GM18870 (cell line): ENCODE measurements at regions not wholly inside any gene's neighbourhood (a gene's known extent, or its start where the extent isn't known, plus 50 kb on each side); places are given as distances from the start of the nearest gene placed in this dataset.
"Not testable (repeated sequence)": the region's sequence is repeated elsewhere in the genome, so short reads cannot be mapped to it uniquely, and the experiment has no call there.

Source experiments
- ATAC-seq: cut with Tn5 transposase; IDR thresholded peaks from one replicate; pipeline ENCODE4 v1.9.1; 2021; ENCODE audit warnings: moderate library complexity; ENCODE audit not compliant: unreplicated experiment

DNA sequence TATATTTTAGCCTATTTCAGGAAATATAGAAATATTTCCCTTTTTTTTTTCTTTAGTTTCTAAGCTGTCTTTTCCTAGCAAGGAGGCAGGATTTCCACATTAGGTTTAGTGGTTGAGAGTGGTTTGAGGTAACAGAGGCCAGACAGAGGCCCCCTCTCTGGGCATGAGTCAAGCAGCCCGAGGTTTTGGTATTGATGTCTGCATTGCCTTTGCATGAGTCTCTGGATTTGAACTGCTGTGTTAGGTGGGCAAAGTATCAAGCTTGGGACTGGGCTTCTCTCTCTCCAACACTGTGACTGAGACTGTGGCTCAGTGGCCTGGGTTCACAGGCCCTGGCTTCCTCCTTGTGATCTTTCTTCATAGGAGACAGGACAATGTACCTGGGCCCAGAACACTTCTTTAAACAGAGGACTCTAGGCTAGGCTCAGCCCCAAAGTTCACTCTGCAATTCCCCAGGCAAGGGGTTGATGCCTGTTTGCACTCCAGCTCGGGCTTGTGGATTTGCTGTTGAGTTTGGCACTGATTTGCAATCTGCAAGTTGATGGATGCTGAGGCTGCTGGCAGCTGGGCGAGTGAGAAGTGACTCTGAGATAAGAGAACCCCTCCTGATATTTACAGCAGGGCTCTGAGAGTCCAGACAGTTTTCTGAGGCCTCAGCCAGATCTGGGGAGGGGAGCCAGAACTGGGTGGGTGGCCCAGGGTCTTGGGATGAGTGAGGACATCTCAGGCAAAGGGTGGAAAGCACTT is 271.2 kb downstream of the EN1 start:
- no peak for ATAC-seq

GRCh38 chr2:118572380-118572779 is 275.1 kb downstream of the EN1 start:
- not testable (repeated sequence) for ATAC-seq

- no peak for ATAC-seq
These were observed 277.4 kb downstream of the EN1 start for GRCh38 chr2:118569876-118570535.

DNA sequence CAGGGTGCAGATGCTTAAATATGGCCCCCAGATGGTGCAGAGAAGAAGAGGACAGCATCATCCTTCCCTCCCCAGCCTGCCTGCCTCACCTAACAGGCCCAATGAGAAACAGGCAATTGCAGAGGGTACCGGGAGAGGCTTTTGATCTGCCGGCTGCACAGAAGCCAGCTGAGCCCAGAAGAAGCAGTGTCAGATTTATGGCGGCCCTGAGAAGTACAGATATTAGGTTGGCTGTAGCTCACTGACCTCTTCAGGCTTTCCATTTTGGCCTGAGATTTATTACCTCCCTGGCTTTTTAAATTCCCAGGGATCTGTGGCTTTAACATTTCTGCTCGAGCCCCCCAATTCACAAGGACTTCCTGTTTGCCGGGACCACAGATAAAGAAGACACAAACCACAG is 278.7 kb downstream of the EN1 start:
- no peak for ATAC-seq

DNA sequence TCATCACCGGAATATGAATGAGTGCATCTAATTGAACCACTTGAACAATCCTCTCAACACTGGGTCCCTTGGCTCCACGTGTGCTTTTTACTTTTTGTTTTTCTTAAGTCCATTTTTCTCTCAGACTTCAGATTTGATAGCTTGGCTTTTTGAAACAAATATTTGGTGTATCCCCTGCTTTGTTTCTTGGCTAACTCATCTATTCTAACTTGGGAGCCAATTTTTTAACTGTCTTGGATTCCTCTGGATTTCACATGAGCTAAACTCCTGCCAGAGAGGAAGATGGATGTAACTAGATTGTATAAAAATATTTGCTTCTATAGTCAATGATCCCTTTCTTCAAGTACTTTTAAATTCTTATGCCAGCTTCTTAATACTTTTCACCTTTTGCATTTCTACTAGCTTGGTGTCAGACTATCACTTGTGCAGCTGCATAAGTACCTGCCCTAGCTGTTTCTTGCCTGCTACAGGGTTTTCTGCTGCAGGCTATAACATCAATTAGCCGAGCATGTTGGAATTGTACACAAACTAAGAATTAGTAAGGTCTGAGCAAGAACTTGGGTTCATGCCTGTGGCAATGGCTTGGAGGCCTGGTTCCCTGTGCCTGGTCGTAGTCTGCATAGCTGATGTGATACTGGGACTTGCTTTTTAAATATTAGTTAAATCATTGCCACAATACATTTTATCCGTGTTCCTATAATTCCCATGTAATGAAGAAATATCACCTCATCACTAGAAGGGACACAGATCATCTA is 281.5 kb downstream of the EN1 start:
- no peak for ATAC-seq

- no peak for ATAC-seq
These were observed 282.1 kb downstream of the EN1 start for GRCh38 chr2:118565301-118565700.

GRCh38 chr2:118562144-118562543 is 285.3 kb downstream of the EN1 start:
- ATAC-seq: no peak

DNA sequence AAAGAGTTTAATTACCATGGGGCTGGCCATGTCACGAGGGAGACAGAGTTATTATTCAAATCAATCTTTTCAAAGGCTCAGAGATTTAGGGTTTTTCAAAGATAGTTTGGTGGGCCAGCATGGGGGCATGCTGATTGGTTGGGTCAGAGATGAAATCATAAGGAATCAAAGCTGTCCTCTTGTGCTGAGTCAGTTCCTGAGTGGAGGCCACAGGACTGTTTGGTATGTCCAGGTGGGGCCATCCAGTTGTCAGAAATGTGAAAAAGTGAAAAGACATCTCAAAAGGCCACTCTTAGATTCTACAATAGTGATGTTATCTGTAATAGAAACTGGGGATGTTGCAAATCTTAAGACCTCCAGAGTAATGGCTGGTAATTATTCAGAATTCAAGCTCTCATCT is 288.6 kb downstream of the EN1 start:
- no peak for ATAC-seq

DNA sequence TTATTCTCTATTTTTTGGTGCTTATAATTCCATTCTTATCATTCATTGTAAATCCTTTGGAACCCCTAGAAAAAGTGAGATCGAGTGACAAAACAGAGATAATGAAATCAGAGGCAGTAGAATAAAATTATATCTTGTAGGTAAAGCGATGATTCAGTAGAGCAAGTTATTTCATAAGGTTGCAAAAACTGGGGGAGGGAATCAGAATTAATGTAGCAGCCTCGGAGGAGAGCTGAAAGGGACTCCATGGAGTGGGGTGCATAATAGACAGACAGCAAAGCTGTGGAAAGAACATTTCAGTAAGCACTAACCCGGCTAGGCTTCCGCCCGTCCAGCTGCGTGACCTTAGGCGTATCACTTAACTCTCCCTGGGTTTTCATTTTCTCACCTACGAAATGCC is 289.7 kb downstream of the EN1 start:
- no peak for ATAC-seq

- ATAC-seq: no peak
These were observed 290.4 kb downstream of the EN1 start for GRCh38 chr2:118557016-118557415.

GRCh38 chr2:118554616-118555015 is 292.8 kb downstream of the EN1 start:
- ATAC-seq: no peak

DNA sequence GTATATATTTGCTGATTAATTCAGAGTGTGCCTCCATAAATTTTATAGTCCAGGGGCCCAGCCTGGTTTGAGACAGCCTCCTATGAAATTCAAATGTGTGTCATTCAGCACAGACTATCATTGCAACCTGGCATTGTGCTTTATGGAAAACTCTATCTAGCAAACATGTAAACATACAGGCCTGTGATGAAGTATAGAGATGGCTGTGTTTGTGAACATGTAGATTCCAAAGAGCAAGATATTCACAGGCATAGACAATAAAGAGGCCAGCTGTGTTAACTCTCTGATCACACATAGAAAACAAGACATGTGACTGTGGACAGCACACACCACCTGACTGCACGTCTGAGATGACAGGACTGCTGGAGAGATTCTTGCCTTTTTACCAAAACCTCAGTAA is 297.9 kb downstream of the EN1 start:
- ATAC-seq: no peak

DNA sequence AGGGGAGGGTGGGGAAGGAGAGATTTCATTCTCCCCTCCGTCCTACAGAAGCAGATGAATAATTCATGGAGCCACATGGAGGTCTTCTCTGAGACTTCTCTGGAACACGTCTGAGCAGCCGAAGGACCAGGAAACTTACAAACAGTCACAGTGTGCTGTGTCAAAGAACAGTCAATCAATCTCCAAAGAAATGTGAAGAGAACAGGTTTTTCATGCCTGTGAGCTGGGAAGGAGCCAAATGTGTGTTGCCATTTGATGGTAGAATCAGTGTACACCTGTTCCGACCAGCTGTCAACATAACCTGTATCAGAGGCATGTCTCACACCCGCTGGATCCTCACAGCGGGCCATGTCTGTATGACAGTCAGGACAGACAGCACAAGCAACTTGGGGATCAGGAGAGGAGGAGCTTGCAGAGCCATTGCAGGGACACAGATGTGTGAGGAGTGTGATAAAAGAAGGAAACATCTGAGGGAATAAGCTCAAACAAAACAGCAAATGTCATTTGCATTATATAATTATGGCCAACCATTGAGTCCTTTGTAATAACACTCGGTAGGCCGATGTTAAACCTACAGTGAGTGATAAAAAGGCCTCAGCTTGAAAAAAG is 298.5 kb downstream of the EN1 start:
- no peak for ATAC-seq

GRCh38 chr2:118539290-118539689 is 308.2 kb downstream of the EN1 start:
- no peak for ATAC-seq

DNA sequence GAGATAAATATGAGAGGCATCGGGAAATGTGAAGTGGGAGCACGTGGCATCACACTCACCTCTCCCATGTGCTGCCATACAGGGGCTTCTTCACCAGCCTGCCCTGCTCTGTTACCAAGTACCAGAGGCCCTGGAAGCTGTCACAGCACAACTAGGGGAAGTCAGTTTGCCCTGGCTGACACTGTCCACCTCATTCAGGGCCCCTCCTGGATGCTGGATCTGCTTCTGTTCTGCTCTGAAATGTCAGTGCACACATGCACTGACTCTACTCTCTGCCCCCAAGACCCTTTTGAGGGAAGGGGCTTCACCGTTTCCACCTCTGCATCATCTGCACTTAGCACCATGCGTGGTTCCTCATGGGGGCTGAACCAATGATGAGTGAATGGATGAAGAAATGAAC is 311.1 kb downstream of the EN1 start:
- ATAC-seq: no peak

GRCh38 chr2:118535818-118536212 is 311.6 kb downstream of the EN1 start:
- ATAC-seq: no peak

GRCh38 chr2:118535171-118535817 is 312.2 kb downstream of the EN1 start:
- ATAC-seq: no peak

- no peak for ATAC-seq
These were observed 316.5 kb downstream of the EN1 start for GRCh38 chr2:118530976-118531375.

GRCh38 chr2:118529908-118530599 is 317.4 kb downstream of the EN1 start:
- ATAC-seq: no peak

- ATAC-seq: no peak
These were observed 319.9 kb downstream of the EN1 start for GRCh38 chr2:118527571-118527970.
